SK-N-MC (cell line): ENCODE measurements at regions not wholly inside any gene's neighbourhood (a gene's known extent, or its start where the extent isn't known, plus 50 kb on each side); places are given as distances from the start of the nearest gene placed in this dataset.

ENCODE experiments used
- EZH2 ChIP-seq: fragments of 200-600 bp; sonication (generic); IDR thresholded peaks from one replicate; pipeline ENCODE4 v1.6.1; 2017; ENCODE audit warnings: antibody characterized with exemption
- FOXP2 ChIP-seq: optimal IDR thresholded peaks from 2 replicates; pipeline ENCODE3; 2011; ENCODE audit warnings: mild to moderate bottlenecking, moderate library complexity; ENCODE audit not compliant: insufficient read depth; ENCODE audit errors: extremely low read length, control extremely low read depth
- POLR2AphosphoS5 ChIP-seq: IDR thresholded peaks from 2 replicates; pipeline ENCODE4 v1.6.1; 2012; ENCODE audit warnings: mild to moderate bottlenecking, low read depth, low read length, borderline replicate concordance

DNA sequence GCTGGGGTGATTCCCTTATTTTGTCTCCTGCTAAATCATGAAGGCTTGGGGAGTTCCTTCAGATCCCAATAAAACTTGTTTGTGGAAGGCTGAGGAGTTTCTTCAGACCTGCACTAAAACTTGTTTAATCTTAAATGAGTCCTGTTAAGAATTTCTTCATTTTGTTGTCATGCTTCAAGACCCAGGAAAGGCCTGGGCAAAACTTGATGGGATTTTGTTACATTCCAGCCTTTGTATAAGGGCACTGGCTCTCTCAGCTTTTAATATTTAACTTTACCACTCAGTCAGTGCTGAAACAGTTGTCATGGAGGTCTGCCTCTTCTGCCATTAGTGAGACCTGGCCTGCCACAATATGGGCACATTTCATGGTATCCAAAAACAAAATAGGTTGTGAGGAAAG, 699.0 kb downstream of the ETS1 start:
- TF ChIP-seq POLR2AphosphoS5 (no peak), EZH2 (no peak), FOXP2 (no peak)
